D721Med (cell line): ENCODE measurements at regions not wholly inside any gene's neighbourhood (a gene's known extent, or its start where the extent isn't known, plus 50 kb on each side); places are given as distances from the start of the nearest gene placed in this dataset.

Experiments
- DNase-seq: peaks from one replicate; pipeline ENCODE4 v3.0.0; 2011; ENCODE audit warnings: low spot score; ENCODE audit not compliant: insufficient read length
- FAIRE-seq: peaks from 2 replicates; lab custom pipeline; 2011; peaks lifted over from hg19 to GRCh38; lab: Jason Lieb, UNC
- CTCF ChIP-seq: IDR thresholded peaks from 2 replicates; pipeline ENCODE4 v1.5.1; 2012; ENCODE audit warnings: mild to moderate bottlenecking, control low read depth; ENCODE audit not compliant: insufficient read depth; ENCODE audit errors: missing control alignments

GRCh38 chr3:166488977-166489672 is 651.9 kb upstream of the BCHE start:
- TF ChIP-seq CTCF, result no peak
- DNase-seq (no peak), FAIRE-seq (no peak)

GRCh38 chr3:166484470-166484869 is 647.2 kb upstream of the BCHE start:
- DNase-seq (no peak), FAIRE-seq (no peak)
- no peak for TF ChIP-seq CTCF

- DNase-seq (no peak), FAIRE-seq (no peak)
- TF ChIP-seq CTCF, result no peak
Measured at GRCh38 chr3:166481340-166481739, 644.1 kb upstream of the BCHE start.

GRCh38 chr3:166478356-166478755 is 641.1 kb upstream of the BCHE start:
- no peak for DNase-seq
- TF ChIP-seq CTCF, result no peak
- FAIRE-seq, result no peak

GRCh38 chr3:166473501-166473900 is 636.3 kb upstream of the BCHE start:
- no peak for TF ChIP-seq CTCF

GRCh38 chr3:166472015-166472414 is 634.8 kb upstream of the BCHE start:
- no peak for TF ChIP-seq CTCF
- DNase-seq (no peak), FAIRE-seq (no peak)

More at GRCh38 chr3:166473501-166473900, 636.3 kb upstream of the BCHE start:
- no peak for DNase-seq
- no peak for FAIRE-seq

- FAIRE-seq (no peak), DNase-seq (no peak)
- TF ChIP-seq CTCF, result no peak
Measured at GRCh38 chr3:166471074-166471767, 634.0 kb upstream of the BCHE start.
